GM23248 (cell line): ENCODE measurements at regions not wholly inside any gene's neighbourhood (a gene's known extent, or its start where the extent isn't known, plus 50 kb on each side); places are given as distances from the start of the nearest gene placed in this dataset.

Source experiments
- DNase-seq: peaks from one replicate; pipeline ENCODE4 v3.0.0-alpha.2; 2015
- H2AFZ ChIP-seq: fragments of 200-600 bp; sonication (generic); 2 replicates; pipeline ENCODE4 v1.6.1; 2016; ENCODE audit warnings: antibody characterized with exemption
- H3F3A ChIP-seq: fragments of 200-600 bp; sonication (generic); 2 replicates; pipeline ENCODE4 v1.6.1; 2016; ENCODE audit warnings: mild to moderate bottlenecking, antibody characterized with exemption, mixed run types; ENCODE audit not compliant: insufficient read depth
- H3K27ac ChIP-seq: fragments of 200-600 bp; sonication (generic); 2 replicates; pipeline ENCODE4 v1.5.1; 2016; ENCODE audit warnings: mild to moderate bottlenecking
- H3K27me3 ChIP-seq: fragments of 200-600 bp; sonication (generic); replicated peaks from 2 replicates; pipeline ENCODE4 v1.6.1; 2016; ENCODE audit warnings: mild to moderate bottlenecking; ENCODE audit not compliant: insufficient read depth
- H3K36me3 ChIP-seq: fragments of 200-600 bp; sonication (generic); 2 replicates; pipeline ENCODE4 v1.6.1; 2016; ENCODE audit warnings: low read depth, mild to moderate bottlenecking
- H3K4me1 ChIP-seq: fragments of 200-600 bp; sonication (generic); 2 replicates; pipeline ENCODE4 v1.6.1; 2016; ENCODE audit warnings: mild to moderate bottlenecking; ENCODE audit not compliant: insufficient read depth
- H3K4me2 ChIP-seq: fragments of 200-600 bp; sonication (generic); one replicate; pipeline ENCODE4 v1.6.1; 2016; ENCODE audit warnings: mild to moderate bottlenecking; ENCODE audit not compliant: unreplicated experiment
- H3K4me3 ChIP-seq: fragments of 200-600 bp; sonication (generic); 2 replicates; pipeline ENCODE4 v1.5.1; 2016; ENCODE audit warnings: mild to moderate bottlenecking
- H3K79me2 ChIP-seq: fragments of 200-600 bp; sonication (generic); 2 replicates; pipeline ENCODE4 v1.6.1; 2016; ENCODE audit warnings: mild to moderate bottlenecking; ENCODE audit not compliant: insufficient read depth
- H3K9ac ChIP-seq: fragments of 200-600 bp; sonication (generic); 2 replicates; pipeline ENCODE4 v1.6.1; 2016; ENCODE audit warnings: mild to moderate bottlenecking
- H3K9me2 ChIP-seq: fragments of 200-600 bp; sonication (generic); 2 replicates; pipeline ENCODE4 v1.6.1; 2016; ENCODE audit warnings: mixed run types, mild to moderate bottlenecking, moderate library complexity; ENCODE audit not compliant: insufficient read depth
- H3K9me3 ChIP-seq: fragments of 200-600 bp; sonication (generic); one replicate; pipeline ENCODE4 v1.6.1; 2017; ENCODE audit warnings: low read depth
- H4K20me1 ChIP-seq: fragments of 200-600 bp; sonication (generic); 2 replicates; pipeline ENCODE4 v1.6.0; 2016; ENCODE audit not compliant: insufficient read depth
- EZH2 ChIP-seq: fragments of 200-600 bp; sonication (generic); IDR thresholded peaks from 2 replicates; pipeline ENCODE4 v1.6.1; 2018; ENCODE audit warnings: antibody characterized with exemption, mild to moderate bottlenecking; ENCODE audit not compliant: insufficient read depth, poor library complexity, severe bottlenecking
- EZH2phosphoT487 ChIP-seq: fragments of 200-600 bp; sonication (generic); IDR thresholded peaks from 2 replicates; pipeline ENCODE4 v1.6.1; 2018; ENCODE audit warnings: antibody characterized with exemption, moderate library complexity, mild to moderate bottlenecking, low read depth; ENCODE audit not compliant: insufficient read depth
- WGBS, 2 experiments: methylation state at CpG; one replicate each; pipeline ENCODE4 v1.1.6; 2015 to 2017; ENCODE audit warnings: low lambda C conversion rate in 2 of 2, low coverage in 1 of 2; ENCODE audit errors: missing lambda C conversion rate in 2 of 2; 5-methylcytosine and 5-hydroxymethylcytosine counted together
- in situ Hi-C: fragments of 300-500 bp; cut with MboI; formaldehyde crosslinking; loops from 2 replicates; pipeline ENCODE4 v1.15.0; 2020

GRCh38 chr14:25904446-25904845, 693.4 kb downstream of the NOVA1 start:
- H3K27ac ChIP-seq = no peak overlapping the region
- H3K79me2 ChIP-seq = no peaks in the 10 kb centered on the region
- H3K4me2 ChIP-seq = no peak overlapping the region
- H4K20me1 ChIP-seq = no peaks in the 10 kb centered on the region
- no peaks in the 10 kb centered on the region for H3K27me3 ChIP-seq
- WGBS, 2 experiments = 24 to 26% methylated on average over 3 of the region's 3 CpGs
- no peaks in the 10 kb centered on the region for H3K36me3 ChIP-seq
- no peaks in the 10 kb centered on the region for H3K9me2 ChIP-seq
- DNase-seq = no peak
- TF ChIP-seq EZH2 = no peak
- no peak for TF ChIP-seq EZH2phosphoT487
- H3F3A ChIP-seq = no peaks in the 10 kb centered on the region
- H3K9me3 ChIP-seq = no peaks in the 10 kb centered on the region
- H3K4me1 ChIP-seq = no peaks in the 10 kb centered on the region
- no peak overlapping the region for H3K4me3 ChIP-seq
- in situ Hi-C loops = no loop called here
- H3K9ac ChIP-seq = no peak overlapping the region
- no peak overlapping the region for H2AFZ ChIP-seq

- TF ChIP-seq EZH2 (no peak), EZH2phosphoT487 (no peak)
- 37 to 46% methylated on average over 1 of the region's 1 CpG for WGBS, 2 experiments
- no peak overlapping the region for H3K27ac ChIP-seq
These were observed 698.6 kb downstream of the NOVA1 start for GRCh38 chr14:25899197-25899596.

GRCh38 chr14:25896777-25897176, 701.1 kb downstream of the NOVA1 start:
- Histone ChIP-seq H3K9ac (no peak overlapping the region), H4K20me1 (no peaks in the 10 kb centered on the region), H3F3A (no peaks in the 10 kb centered on the region), H3K4me2 (no peak overlapping the region), H3K4me1 (no peaks in the 10 kb centered on the region), H2AFZ (no peak overlapping the region), H3K27me3 (no peaks in the 10 kb centered on the region; the same call in 1 of the 2 replicates), H3K36me3 (no peaks in the 10 kb centered on the region), H3K9me3 (no peaks in the 10 kb centered on the region), H3K27ac (no peak overlapping the region), H3K4me3 (no peak overlapping the region), H3K9me2 (0 out of 2 replicates have a peak, but pooled peaks cover 2% of the 10 kb centered on the region), H3K79me2 (no peaks in the 10 kb centered on the region)
- in situ Hi-C loops = no loop called here
- DNase-seq = no peak
- TF ChIP-seq EZH2phosphoT487 (no peak), EZH2 (no peak)
- 56 to 69% methylated on average over 1 of the region's 1 CpG for WGBS, 2 experiments

More at GRCh38 chr14:25899197-25899596, 698.6 kb downstream of the NOVA1 start:
- Histone ChIP-seq H3K4me3 (no peak overlapping the region), H3K4me1 (no peaks in the 10 kb centered on the region), H3K27me3 (no peaks in the 10 kb centered on the region; the same call in 1 of the 2 replicates), H3K9me2 (0 out of 2 replicates have a peak, but pooled peaks cover 2% of the 10 kb centered on the region), H3F3A (no peaks in the 10 kb centered on the region), H3K4me2 (no peak overlapping the region), H4K20me1 (no peaks in the 10 kb centered on the region), H2AFZ (no peak overlapping the region), H3K9me3 (no peaks in the 10 kb centered on the region), H3K9ac (no peak overlapping the region), H3K79me2 (no peaks in the 10 kb centered on the region), H3K36me3 (no peaks in the 10 kb centered on the region)
- DNase-seq = no peak
- in situ Hi-C loops = no loop called here

- Histone ChIP-seq H3K4me2 (no peak overlapping the region), H3K9ac (no peak overlapping the region), H3K4me1 (no peaks in the 10 kb centered on the region), H3K9me3 (no peaks in the 10 kb centered on the region), H2AFZ (no peak overlapping the region), H3K36me3 (no peaks in the 10 kb centered on the region), H3K79me2 (no peaks in the 10 kb centered on the region), H4K20me1 (no peaks in the 10 kb centered on the region), H3K4me3 (no peak overlapping the region), H3K27me3 (no peaks in the 10 kb centered on the region; the same call in 1 of the 2 replicates), H3K9me2 (0 out of 2 replicates have a peak, but pooled peaks cover 2% of the 10 kb centered on the region), H3F3A (no peaks in the 10 kb centered on the region), H3K27ac (no peak overlapping the region)
- no peak for DNase-seq
- WGBS, 2 experiments = 47 to 52% methylated on average over 3 of the region's 3 CpGs
- in situ Hi-C loops = no loop called here
- TF ChIP-seq EZH2 = no peak
- no peak for TF ChIP-seq EZH2phosphoT487
These were observed 702.1 kb downstream of the NOVA1 start for GRCh38 chr14:25895740-25896139.
